HG03521 (cell line): ENCODE measurements at regions not wholly inside any gene's neighbourhood (a gene's known extent, or its start where the extent isn't known, plus 50 kb on each side); places are given as distances from the start of the nearest gene placed in this dataset.
"Not testable (repeated sequence)": the region's sequence is repeated elsewhere in the genome, so short reads cannot be mapped to it uniquely, and the experiment has no call there.

Source experiments
- ATAC-seq: cut with Tn5 transposase; IDR thresholded peaks from one replicate; pipeline ENCODE4 v1.9.1; 2021; ENCODE audit warnings: mild to moderate bottlenecking, moderate library complexity; ENCODE audit not compliant: unreplicated experiment

DNA sequence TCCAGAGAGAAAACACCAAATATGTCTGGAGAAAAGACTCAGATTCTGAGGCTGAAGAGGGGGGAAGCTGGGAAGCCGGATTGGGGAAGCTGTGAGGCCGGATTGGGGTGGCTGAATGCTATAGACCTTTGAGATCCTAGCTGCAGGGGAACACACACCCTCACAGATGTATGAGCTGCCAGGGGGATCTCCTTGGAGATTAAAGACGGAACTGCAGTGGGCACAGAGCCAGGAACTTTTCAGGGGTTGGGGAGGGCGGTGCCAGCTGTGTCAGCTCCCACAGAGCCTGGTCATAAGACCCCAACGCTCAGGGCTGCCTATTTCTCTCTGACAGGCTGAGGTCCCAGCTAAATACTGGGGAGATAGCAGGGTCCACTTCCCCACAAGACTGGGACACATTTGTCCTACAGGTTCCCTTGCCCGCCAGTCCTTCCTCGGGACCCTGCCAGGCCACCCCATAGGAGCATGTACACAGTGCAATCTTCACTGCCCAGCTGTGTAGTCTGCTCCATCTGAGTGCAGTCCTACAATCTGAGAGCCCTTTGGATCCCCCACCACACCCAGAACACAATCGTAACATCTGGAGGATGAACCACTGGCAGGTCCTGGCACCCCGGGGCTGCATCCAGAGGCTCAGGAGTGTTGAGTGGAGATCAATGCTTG is 1893.9 kb downstream of the PCDH9 start:
- ATAC-seq, result no peak

DNA sequence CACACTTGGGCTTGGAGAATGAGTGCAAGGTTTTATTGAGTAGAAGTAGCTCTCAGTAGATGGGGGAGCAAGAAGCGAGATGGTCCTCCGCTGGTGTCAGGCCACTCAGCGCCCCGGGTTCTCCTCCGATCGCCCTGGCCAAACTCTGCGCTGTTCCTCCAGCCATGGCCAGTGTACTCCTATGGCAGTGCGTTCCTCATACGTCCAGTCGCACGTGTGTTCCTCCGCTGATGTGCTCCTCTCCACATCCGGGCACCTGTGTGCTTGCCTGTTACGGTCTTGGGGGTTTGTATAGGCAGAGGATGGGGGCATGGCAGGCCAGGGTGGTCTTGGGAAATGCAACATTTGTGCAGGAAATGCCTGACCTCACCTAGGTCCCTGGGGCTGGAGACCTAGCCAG is 1899.4 kb downstream of the PCDH9 start:
- ATAC-seq, result no peak

DNA sequence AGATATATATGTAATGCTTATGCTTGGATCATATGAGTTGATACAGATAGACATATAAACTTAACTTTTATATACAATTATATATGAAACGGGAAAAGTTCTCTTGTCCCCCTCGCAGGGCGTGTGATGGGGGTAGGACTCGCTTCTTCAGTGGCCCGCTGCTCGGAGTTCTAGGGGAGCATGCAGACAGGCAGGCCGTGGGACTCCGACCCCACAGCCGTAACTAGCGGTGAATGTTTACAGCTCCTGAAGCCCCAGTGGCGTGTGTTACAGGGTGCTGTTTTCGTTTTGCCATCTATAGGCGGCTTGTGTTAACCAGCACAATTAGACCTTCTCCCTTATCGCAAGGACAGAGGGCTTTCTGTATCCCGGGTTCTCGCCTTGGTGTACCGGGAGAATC is 1899.8 kb downstream of the PCDH9 start:
- ATAC-seq, result no peak

DNA sequence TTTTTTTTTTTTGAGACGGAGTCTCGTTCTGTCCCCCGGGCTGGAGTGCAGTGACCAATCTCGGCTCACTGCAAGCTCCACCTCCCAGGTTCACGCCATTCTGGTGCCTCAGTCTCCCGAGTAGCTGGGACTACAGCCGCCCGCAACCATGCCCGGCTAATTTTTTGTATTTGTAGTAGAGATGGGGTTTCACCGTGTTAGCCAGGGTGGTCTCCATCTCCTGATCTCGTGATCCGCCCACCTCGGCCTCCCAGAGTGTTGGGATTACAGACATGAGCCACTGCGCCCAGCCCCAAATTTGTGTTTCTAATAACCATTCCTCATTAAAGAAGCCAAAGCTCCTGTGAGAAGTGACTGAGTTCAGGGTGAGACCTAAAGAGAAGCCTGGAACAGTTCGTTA is 1906.9 kb downstream of the PCDH9 start:
- not testable (repeated sequence) for ATAC-seq

DNA sequence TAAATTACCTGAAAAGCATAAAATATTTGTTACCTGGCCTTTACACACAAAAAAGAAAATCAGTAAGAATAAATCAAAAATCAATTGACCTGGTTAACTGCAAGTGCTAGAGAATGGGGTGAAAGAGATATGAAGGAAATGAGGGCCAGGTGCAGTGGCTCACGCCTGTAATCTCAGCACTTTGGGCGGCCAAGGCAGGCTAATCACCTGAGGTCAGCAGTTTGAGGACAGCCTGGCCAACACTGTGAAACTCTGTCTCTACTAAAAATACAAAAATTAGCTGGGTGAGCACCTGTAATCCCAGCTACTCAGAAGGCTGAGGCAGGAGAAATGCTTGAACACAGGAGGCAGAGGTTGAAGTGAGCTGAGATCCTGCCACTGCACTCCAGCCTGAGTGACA is 1908.7 kb downstream of the PCDH9 start:
- ATAC-seq, result not testable (repeated sequence)

DNA sequence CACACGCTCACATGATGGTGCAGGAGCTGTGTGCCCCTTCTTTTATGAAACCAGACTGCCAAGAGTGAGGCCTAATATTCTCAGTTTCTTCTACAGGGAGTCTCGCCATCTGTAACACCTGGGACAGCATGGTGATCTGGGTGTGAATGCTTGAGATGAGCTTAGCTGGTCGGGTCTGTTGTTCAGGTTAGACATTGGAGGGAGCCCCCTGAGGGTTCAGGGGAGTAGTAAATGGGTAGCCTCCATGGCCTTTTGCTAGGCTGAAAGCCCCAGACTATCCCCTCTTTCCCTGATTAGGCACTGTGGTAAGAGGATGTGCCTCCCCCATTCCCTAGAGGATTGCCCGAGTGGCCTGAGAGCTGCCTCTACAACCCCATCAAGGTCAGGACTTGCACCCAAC is 1916.1 kb downstream of the PCDH9 start:
- no peak for ATAC-seq

DNA sequence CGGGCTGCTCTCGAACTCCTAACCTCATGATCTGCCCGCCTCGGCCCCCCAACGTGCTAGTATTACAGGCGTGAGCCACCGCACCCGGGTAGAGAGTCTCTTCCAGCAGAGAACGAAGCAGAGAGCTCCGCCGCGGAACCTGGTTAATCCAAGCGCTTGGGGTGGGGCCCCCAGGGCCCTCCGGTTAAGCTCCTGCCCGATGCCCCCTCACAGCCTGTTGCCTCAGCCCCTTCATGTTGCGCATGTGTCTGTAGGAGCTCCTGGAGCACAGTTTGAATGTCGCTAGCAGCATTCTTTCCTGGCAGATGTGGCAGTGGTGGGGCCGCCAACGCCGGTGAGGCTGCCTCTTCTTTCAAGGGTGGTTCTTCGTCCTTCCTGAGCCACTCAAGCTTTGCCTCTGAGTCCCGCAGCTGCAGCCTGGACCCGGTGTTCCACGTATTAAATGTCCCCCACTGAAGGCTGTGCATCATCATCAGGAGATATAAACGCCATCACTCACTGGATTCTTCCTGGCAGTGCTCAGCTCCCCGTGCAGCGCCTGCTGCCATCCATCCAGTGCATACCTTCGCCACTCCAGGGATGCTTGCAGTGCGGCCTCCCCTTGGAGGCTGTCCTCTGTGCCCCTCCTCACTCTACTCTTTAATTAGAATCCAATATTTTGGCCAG is 1919.3 kb downstream of the PCDH9 start:
- ATAC-seq, result no peak

DNA sequence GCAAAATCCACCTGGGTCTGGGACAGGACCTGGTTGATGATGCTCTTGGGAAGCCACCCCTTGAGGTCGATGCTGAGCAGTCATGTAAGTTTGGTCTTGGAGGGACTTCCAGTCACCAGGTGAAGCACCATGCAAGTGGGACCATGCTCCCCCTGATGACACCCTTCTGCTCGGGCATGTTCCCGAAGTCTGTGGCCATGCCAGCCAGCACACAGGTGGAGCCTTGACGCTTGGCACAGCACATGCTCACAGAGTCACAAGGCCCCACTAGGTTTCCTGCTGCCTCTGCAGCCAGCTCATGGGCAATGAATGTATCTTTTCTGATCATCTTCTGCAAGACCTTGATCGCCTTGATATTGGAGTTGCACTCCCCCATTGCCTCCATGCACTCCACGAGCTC is 1920.2 kb downstream of the PCDH9 start:
- ATAC-seq, result no peak

DNA sequence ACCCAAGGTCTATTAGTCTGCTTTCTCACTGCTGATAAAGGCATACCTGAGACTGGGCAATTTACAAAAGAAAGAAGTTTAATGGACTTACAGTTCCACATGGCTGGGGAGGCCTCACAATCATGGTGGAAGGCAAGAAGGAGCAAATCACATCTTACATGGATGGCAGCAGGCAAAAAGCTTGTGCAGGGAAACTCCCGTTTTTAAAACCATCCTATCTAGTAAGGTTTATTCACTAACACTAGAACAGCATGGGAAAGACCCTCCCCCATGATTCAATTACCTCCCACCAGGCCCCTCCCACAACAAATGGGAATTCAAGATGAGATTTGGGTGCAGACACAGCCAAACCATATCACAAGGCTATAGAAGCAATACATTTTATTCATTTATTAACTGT is 1921.4 kb downstream of the PCDH9 start:
- not testable (repeated sequence) for ATAC-seq

DNA sequence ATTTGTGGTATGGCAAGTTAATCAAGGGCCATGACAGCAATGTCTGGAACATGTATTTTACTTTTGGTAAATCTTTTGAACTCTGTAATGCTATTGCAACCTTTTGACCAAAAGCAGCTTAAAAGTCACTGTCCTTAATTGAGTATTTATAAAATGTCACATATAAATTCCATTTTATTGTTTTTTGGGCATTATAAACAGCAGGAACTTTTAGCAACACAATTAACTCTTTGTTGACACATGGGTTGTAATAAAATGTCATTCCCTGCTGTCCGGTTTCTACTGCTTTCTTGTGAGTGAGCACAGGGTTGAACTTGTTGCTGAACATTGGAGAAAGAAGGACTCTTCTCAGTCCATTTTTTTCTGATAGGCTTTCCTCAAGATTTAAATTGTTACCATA is 1923.1 kb downstream of the PCDH9 start:
- ATAC-seq, result no peak

DNA sequence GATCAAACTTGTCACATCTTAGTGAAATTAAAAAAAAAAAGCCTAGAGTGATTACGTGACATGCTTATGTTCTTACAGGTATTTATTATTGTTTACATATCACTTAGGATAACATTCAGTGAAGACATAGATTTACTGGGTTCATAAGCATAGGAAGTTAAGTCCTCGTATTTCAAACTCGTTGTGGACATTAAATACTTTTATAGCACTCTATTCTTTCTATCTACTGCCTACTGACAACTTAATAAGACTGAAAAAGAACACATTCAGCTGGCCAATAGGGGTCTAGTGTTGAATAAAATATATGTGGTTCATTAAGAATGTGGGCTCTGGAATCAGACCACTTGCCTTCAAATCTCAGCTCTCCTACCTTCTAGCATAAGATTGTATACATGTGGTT is 1927.4 kb downstream of the PCDH9 start:
- no peak for ATAC-seq

DNA sequence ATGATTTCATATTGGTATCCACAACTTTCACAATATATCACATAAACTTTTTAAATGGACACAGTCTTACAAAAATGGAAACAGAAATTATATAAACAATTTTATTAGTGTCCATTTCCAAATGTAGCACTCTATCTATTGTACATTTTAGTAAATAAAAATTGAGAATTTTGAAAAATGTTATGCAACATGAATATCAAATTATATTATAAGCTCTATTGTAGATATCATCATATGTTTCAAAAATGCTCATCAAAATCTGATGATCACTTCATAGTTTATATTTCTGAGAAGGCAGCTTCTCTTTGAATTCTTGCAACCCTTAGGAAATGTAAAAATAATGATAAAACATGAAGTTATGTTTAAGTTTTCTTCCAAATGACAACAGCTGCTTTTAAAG is 1928.6 kb downstream of the PCDH9 start:
- ATAC-seq, result no peak

DNA sequence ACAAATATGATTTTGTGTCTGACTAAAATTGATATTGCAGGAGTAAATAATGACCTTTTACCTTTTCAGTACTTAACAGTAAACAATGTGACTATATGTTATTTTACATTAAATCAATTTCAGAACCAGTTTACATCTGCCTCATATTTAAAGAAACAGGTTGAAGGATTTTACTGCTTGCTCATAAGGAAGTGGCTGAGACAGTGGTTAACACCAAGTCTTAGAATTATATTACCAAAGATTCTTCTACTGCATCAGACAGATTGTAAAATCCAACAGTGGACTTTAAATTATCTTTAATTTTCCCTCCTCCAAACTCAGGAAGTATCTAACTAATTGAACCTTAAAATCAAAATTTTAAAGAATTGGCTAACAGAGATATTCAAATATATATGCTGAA is 1929.9 kb downstream of the PCDH9 start:
- no peak for ATAC-seq

DNA sequence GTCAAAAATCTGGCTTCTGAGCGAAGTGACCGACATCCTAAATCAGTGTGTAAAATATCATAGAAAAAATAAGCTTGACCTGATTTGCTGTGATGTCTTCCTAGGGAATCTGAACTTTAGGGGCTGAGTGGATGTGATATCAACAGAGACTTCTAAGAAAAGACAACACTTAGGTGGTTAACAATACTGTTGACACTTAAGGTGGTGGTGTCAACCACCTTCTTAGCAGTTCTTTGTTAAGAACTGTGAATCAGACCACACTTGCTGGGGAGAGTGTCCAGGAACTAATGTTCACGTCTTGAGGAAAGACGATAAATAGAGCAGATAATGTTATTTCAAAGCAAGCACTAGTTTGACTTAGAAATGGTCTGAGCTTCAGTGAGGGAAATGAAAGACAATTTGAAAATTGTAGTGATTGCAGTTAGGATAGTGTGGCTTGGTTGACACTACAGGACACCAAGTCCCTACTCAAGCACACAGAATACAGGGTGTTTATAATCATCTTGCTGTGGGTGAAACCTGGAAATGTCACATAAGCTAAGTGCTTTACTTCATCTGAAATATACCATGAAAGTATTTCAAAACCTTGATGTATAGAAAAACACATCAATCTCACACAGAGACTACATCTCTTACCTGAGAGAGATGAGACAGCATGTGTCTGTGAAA is 1936.5 kb downstream of the PCDH9 start:
- ATAC-seq, result no peak

DNA sequence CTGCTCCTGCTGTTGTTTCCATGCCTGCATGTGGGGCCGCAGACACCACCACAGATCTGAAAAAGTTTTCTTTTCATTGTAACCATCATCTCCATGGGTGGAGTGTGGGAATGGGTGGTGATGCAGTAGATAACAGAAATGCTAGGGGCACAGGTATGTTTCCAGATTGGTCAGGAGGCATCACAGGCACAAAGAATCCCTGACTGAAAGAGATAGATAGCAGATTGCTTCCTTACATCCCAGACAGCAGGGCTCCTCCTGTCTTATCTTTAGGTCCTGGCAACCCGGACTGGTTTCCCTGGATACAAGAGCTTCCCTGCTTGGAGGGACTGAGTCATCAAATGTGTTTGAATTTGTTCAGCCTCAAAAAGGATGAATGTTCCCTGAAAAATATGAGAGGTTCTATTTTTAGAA is 1937.6 kb downstream of the PCDH9 start:
- ATAC-seq, result no peak

DNA sequence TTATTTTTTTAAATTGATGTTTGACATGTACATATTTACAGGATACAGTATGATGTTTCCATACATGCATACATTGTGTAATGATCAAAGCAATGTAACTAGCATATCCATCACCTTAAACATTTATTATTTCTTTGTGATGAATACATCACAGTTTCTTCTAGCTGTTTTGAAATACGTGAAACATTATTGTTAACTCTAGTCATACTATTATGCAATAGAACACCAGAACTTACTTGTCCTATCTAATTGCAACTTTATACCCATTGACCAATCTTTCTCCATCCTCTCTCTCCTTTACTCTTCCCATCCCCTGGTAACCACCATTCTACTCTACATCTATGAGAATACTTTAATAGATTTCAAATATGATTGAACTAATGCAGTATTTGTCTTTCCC is 1942.7 kb downstream of the PCDH9 start:
- no peak for ATAC-seq

DNA sequence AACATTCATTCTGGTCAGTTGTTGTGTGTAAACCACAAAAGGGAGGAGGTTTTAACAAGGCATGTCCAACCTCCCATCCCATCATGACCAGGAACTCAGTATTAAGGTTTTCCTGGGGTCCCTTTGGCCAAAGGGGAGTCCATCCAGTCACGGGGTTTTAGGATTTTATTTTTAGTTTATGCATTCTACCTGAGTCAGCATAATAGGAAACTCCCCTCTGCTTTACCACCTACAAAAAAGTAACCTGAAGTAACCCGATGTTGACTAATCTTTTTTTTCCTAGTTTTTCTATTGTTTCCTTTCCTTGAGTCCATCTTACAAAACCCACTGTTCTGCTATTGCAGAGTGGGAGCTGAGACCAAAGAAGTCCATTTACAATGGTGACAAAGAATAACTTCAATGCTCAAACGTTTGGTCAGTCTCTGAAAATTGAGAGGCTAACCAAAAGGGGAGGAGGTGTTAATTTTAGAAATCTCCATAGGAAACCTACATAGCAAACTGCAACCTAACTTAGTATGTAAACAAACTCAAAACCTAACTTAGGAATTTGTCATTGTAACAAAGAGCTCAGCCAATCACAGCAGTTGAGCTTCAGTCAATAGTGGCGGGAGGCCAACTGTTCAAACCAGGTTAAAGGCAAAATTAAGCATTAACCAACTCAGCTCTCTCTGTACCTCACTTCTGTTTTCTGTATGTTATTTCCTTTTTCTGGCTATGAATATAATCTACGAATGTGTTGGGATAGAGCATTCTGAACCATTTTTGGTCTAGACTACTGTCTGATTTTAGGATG is 1954.1 kb downstream of the PCDH9 start:
- ATAC-seq, result no peak

DNA sequence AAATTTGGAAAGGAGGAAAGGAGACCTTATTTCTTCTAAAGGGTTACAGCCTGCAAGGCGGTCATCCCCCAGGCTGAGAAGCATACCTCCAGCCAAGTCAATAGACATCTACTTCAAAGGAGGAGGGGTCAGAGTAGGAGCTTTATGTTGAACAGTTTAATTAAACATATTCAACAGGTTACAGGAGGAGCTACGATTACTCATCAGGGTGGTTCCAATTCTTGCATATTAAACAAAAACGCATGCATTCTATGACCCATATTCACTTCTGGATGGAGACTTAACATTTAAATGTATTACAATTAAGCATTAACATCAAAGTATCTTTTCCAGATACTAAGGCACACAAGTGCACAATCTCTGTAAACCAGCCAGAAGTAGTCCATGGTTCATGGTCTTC is 1955.0 kb downstream of the PCDH9 start:
- ATAC-seq, result no peak

DNA sequence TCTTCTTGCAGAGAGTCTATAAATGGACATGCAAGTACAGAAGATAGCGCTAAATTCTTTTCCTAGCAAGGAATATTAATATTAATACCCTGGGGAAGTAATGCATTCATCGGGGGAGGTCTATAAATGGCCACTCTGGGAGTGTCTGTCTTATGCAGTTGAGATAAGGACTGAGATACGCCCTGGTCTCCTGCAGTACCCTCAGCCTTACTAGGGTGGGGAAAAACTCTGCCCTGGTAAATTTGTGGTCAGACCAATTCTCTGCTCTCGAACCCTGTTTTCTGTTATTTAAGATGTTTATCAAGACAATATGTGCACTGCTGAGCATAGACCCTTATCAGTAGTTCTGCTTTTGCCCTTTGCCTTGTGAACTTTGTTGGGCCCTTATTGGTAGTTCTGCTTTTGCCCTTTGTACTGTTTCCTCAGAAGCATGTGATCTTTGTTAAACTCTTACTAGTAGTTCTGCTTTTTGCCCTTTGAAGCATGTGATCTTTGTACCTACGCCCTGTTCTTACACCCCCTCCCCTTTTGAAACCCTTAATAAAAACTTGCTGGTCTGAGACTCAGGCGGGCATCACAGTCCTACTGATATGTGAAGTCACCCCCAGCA is 1956.2 kb downstream of the PCDH9 start:
- not testable (repeated sequence) for ATAC-seq

DNA sequence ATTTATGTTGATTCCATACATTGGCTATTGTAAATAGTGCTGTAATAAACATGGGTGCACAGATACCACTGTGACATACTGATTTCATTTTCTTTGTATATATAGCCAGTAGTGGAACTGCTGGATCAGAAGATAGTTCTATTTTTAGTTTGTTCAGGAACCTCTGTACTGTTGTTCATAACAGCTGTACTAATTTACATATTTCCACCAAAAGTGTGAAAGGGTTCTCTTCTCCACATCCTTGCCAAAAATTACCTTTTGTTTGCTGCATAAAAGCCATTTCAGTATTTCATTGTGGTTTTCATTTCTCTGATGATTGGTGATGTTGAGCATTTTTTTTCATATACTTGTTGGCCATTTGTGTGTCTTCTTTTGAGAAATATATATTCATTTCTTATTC is 1962.1 kb downstream of the PCDH9 start:
- no peak for ATAC-seq

DNA sequence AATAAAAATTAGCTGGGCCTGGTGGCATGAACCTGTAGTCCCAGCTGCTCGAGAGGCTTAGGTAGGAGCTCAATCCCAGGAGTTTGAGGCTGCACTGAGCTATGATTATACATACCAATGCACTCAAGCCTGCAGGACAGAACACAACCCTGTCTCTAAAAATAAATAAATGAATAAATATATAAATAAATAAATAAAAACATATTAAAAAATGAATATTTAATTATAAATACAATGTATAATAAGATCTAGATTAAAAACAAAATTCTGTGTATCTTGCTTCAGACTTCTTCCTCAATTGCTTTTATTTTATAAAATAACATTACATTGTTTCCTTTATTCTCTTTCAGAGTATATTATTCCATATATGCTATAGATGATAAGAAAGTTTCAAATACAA is 1964.1 kb downstream of the PCDH9 start:
- no peak for ATAC-seq
